WTC11 (cell line): ENCODE measurements at regions not wholly inside any gene's neighbourhood (a gene's known extent, or its start where the extent isn't known, plus 50 kb on each side); places are given as distances from the start of the nearest gene placed in this dataset.

ENCODE experiments used
- ATAC-seq: fragments of 200-7000 bp; cut with Tn5 transposase; 2 replicates; pipeline ENCODE4 v1.10.0; 2021; ENCODE audit warnings: mild to moderate bottlenecking, moderate library complexity
- CTCF ChIA-PET: fragments of 300-600 bp; sonication (Branson Sonifier 250); formaldehyde crosslinking; loops from one replicate; lab custom pipeline; 2021; ENCODE audit warnings: antibody characterized with exemption; lab: Charles Lee
- POLR2A ChIA-PET: fragments of 350-600 bp; sonication (Branson Sonifier 250); formaldehyde crosslinking; loops from one replicate; lab custom pipeline; 2021; ENCODE audit warnings: antibody characterized with exemption; lab: Charles Lee
- DNase-seq: peaks from one replicate; pipeline ENCODE4 v3.0.0; 2021; ENCODE audit warnings: low spot score
- H3K27ac Mint-ChIP-seq: 2 replicates; pipeline ENCODE4 v1.8.0; 2021; ENCODE audit warnings: mixed read lengths
- H3K27me3 Mint-ChIP-seq: 2 replicates; pipeline ENCODE4 v1.8.0; 2021; ENCODE audit warnings: low read depth, mild to moderate bottlenecking, moderate library complexity, mixed read lengths
- H3K36me3 Mint-ChIP-seq: 2 replicates; pipeline ENCODE4 v1.8.0; 2021; ENCODE audit warnings: mixed read lengths
- H3K4me1 Mint-ChIP-seq: 2 replicates; pipeline ENCODE4 v1.8.0; 2022; ENCODE audit warnings: mixed read lengths
- H3K4me3 Mint-ChIP-seq: 2 replicates; pipeline ENCODE4 v1.8.0; 2021; ENCODE audit warnings: mild to moderate bottlenecking, moderate library complexity, mixed read lengths
- H3K9me3 Mint-ChIP-seq: 2 replicates; pipeline ENCODE4 v1.8.0; 2021; ENCODE audit warnings: mixed read lengths
- EMX1 ChIP-seq: fragments of 250-450 bp; sonication (Bioruptor Pico); IDR thresholded peaks from 2 replicates; pipeline ENCODE4 v1.8.0; 2021; ENCODE audit warnings: mild to moderate bottlenecking
- FOXK1 ChIP-seq: sonication (generic); formaldehyde crosslinking; IDR thresholded peaks from 2 replicates; pipeline ENCODE4 v1.8.0; 2022; ENCODE audit warnings: mild to moderate bottlenecking, moderate library complexity, missing genetic modification reagents
- GTF2I ChIP-seq: fragments of 250-450 bp; sonication (Bioruptor Pico); conservative IDR thresholded peaks from 2 replicates; pipeline ENCODE4 v1.4.0; 2021; ENCODE audit warnings: mild to moderate bottlenecking
- HMGA2 ChIP-seq: fragments of 250-450 bp; sonication (Bioruptor Pico); IDR thresholded peaks from 2 replicates; pipeline ENCODE4 v1.4.0; 2021; ENCODE audit warnings: mild to moderate bottlenecking, moderate library complexity
- NFATC4 ChIP-seq: fragments of 250-450 bp; sonication (Bioruptor Pico); IDR thresholded peaks from 2 replicates; pipeline ENCODE4 v1.9.0; 2021; ENCODE audit warnings: mild to moderate bottlenecking
- ZBTB21 ChIP-seq: sonication (generic); formaldehyde crosslinking; IDR thresholded peaks from 2 replicates; pipeline ENCODE4 v1.8.1; 2023; ENCODE audit warnings: mild to moderate bottlenecking, missing genetic modification reagents, borderline replicate concordance
- ZNF138 ChIP-seq: sonication (generic); formaldehyde crosslinking; conservative IDR thresholded peaks from 2 replicates; pipeline ENCODE4 v1.8.1; 2022; ENCODE audit warnings: mild to moderate bottlenecking, moderate library complexity, missing genetic modification reagents
- ZNF317 ChIP-seq: sonication (generic); formaldehyde crosslinking; IDR thresholded peaks from 2 replicates; pipeline ENCODE4 v1.8.1; 2023; ENCODE audit warnings: low read depth, mild to moderate bottlenecking, moderate library complexity, missing genetic modification reagents, borderline replicate concordance
- ZNF532 ChIP-seq: fragments of 250-450 bp; sonication (Bioruptor Pico); IDR thresholded peaks from 2 replicates; pipeline ENCODE4 v1.9.0; 2021; ENCODE audit warnings: mild to moderate bottlenecking, borderline replicate concordance
- ZSCAN18 ChIP-seq: fragments of 250-450 bp; sonication (Bioruptor Pico); IDR thresholded peaks from 2 replicates; pipeline ENCODE4 v2.1.2; 2022; ENCODE audit warnings: mild to moderate bottlenecking, moderate library complexity
- TF ChIP-seq, protein P1 (sequence below): sonication (generic); formaldehyde crosslinking; IDR thresholded peaks from 2 replicates; pipeline ENCODE4 v1.8.1; 2022; ENCODE audit warnings: mild to moderate bottlenecking, missing genetic modification reagents, moderate library complexity, borderline replicate concordance
- TF ChIP-seq, protein P2 (sequence below): sonication (generic); formaldehyde crosslinking; IDR thresholded peaks from 2 replicates; pipeline ENCODE4 v1.8.0; 2023; ENCODE audit warnings: missing genetic modification reagents

GRCh38 chr5:178780581-178781498, 50.4 kb upstream of the ZNF354A start:
- TF ChIP-seq ZNF532 (CRISPR knock-in tag), result no peak
- no peak for TF ChIP-seq GTF2I (CRISPR knock-in tag)
- TF ChIP-seq ZBTB21, result no peak
- no peak for TF ChIP-seq ZSCAN18 (CRISPR knock-in tag)
- TF ChIP-seq FOXK1 (CRISPR knock-in tag), result no peak
- TF ChIP-seq NFATC4 (CRISPR knock-in tag), result no peak
- no peak for TF ChIP-seq EMX1 (CRISPR knock-in tag)
- no peak for TF ChIP-seq ZNF138 (CRISPR knock-in tag)
- no peak for TF ChIP-seq HMGA2 (CRISPR knock-in tag)
- TF ChIP-seq ZNF317 (CRISPR knock-in tag), result no peak
- TF ChIP-seq, protein P1, sequence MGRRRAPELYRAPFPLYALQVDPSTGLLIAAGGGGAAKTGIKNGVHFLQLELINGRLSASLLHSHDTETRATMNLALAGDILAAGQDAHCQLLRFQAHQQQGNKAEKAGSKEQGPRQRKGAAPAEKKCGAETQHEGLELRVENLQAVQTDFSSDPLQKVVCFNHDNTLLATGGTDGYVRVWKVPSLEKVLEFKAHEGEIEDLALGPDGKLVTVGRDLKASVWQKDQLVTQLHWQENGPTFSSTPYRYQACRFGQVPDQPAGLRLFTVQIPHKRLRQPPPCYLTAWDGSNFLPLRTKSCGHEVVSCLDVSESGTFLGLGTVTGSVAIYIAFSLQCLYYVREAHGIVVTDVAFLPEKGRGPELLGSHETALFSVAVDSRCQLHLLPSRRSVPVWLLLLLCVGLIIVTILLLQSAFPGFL (CRISPR knock-in tag), result no peak
- TF ChIP-seq, protein P2, sequence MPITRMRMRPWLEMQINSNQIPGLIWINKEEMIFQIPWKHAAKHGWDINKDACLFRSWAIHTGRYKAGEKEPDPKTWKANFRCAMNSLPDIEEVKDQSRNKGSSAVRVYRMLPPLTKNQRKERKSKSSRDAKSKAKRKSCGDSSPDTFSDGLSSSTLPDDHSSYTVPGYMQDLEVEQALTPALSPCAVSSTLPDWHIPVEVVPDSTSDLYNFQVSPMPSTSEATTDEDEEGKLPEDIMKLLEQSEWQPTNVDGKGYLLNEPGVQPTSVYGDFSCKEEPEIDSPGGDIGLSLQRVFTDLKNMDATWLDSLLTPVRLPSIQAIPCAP (CRISPR knock-in tag), result no peak
- no peak for DNase-seq
- Mint-ChIP-seq H3K4me3 (no peak overlapping the region), H3K9me3 (no peaks in the 10 kb centered on the region), H3K36me3 (peaks cover 15% of the 10 kb centered on the region; the same call in 1 of the 2 replicates), H3K27ac (no peak overlapping the region), H3K27me3 (no peaks in the 10 kb centered on the region), H3K4me1 (no peaks in the 10 kb centered on the region)
- POLR2A ChIA-PET, result no interaction called here
- CTCF ChIA-PET, result no interaction called here
- ATAC-seq, result no peak
